ENCODE measurements at regions not wholly inside any gene's neighbourhood (a gene's known extent, or its start where the extent isn't known, plus 50 kb on each side); places are given as distances from the start of the nearest gene placed in this dataset.
"Not testable (repeated sequence)": the region's sequence is repeated elsewhere in the genome, so short reads cannot be mapped to it uniquely, and the experiment has no call there.

DNA sequence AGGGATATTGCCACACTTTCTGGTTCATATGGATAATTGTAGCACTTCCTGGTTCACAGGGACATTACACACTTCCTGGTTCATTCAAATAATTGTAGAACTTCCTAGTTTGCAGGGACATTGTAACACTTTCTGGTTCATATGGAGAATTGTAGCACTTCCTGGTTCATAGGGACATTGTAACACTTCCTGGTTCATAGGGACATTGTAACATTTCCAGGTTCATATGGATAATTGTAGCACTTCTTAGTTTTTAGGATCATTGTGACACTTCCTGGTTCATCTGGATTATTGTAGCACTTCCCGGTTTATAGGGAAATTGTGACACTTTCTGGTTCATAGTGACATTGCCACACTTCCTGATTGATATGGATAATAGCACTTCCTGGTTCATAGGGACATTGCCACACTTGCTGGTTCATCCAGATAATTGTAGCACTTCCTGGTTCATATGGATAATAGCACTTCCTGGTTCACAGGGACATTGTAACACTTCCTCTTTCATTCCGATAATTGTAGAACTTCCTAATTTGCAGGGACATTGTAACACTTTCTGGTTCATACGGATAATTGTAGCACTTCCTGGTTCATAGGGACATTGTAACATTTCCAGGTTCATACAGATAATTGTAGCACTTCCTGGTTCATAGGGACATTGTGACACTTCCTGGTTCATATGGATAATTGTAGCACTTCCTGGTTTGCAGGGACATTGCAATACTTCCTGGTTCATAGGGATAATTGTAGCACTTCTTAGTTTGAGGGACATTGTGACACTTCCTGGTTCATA is 59.2 kb upstream of the CD99 start:
- in situ Hi-C loops (cut with HindIII; ENCODE audit: low pct_unique_long_range_greater_than_20kb, low sequenced_read_pairs), result no loop called here
- Histone ChIP-seq H3K36me3 (ENCODE audit: control insufficient read depth, insufficient read depth, low read length) (no peaks in the 10 kb centered on the region), H3K4me1 (ENCODE audit: control insufficient read depth, insufficient read depth, low read length) (no peaks in the 10 kb centered on the region), H3K27me3 (ENCODE audit: control insufficient read depth, insufficient read depth, low read length) (no peaks in the 10 kb centered on the region), H3K27ac (ENCODE audit: low read length) (no peak overlapping the region), H3K4me3 (ENCODE audit: low read depth in 2 of 2, low read length in 2 of 2) (no peak overlapping the region), H3K9me3 (ENCODE audit: control insufficient read depth, insufficient read depth, low read depth, low read length) (no peaks in the 10 kb centered on the region; the same call in 1 of the 2 replicates)
- no TSS peak for BruUV-seq (replicated peaks)
- ATAC-seq (no peak), DNase-seq (ENCODE audit: low read depth, low spot score) (no peak)
- TF ChIP-seq TCF7L2 (IDR thresholded peaks at IDR 0.05; ENCODE audit: low read depth, low read length) (no peak), REST (IDR thresholded peaks at IDR 0.05; ENCODE audit: insufficient read depth in 1 of 2, low read depth in 2 of 2, low read length in 1 of 2) (no peak), SIN3A (IDR thresholded peaks at IDR 0.05; ENCODE audit: borderline replicate concordance, insufficient read depth, low read depth, low read length) (no peak), POLR2AphosphoS5 (IDR thresholded peaks at IDR 0.05; ENCODE audit: low read depth, low read length) (no peak), CTCF (IDR thresholded peaks at IDR 0.05) (no peak)
- POLR2A ChIA-PET, result no interaction called here
- intact Hi-C loops (cut with micrococcal nuclease; ENCODE audit: unreplicated experiment), result no loop called here
- CTCF ChIA-PET, result no interaction called here

DNA sequence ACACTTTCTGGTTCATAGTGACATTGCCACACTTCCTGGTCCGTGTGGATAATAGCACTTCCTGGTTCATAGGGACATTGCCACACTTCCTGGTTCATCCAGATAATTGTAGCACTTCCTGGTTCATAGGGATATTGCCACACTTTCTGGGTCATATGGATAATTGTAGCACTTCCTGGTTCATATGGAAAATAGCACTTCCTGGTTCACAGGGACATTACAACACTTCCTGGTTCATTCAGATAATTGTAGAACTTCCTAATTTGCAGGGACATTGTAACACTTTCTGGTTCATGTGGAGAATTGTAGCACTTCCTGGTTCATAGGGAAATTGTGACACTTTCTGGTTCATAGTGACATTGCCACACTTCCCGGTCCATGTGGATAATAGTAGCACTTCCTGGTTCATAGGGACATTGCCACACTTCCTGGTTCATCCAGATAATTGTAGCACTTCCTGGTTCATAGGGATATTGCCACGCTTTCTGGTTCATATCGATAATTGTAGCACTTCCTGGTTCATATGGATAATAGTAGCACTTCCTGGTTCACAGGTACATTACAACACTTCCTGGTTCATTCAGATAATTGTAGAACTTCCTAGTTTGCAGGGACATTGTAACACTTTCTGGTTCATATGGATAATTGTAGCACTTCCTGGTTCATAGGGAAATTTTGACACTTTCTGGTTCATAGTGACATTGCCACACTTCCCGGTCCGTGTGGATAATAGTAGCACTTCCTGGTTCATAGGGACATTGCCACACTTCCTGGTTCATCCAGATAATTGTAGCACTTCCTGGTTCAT is 60.0 kb upstream of the CD99 start:
- H3K36me3 ChIP-seq (ENCODE audit: control insufficient read depth, insufficient read depth, low read length); DNase-seq (ENCODE audit: low read depth, low spot score); H3K4me1 ChIP-seq (ENCODE audit: control insufficient read depth, insufficient read depth, low read length); BruUV-seq (replicated peaks); ATAC-seq; CTCF ChIA-PET; H3K4me3 ChIP-seq (ENCODE audit: low read depth in 2 of 2, low read length in 2 of 2); intact Hi-C loops (cut with micrococcal nuclease; ENCODE audit: unreplicated experiment); H3K9me3 ChIP-seq (ENCODE audit: control insufficient read depth, insufficient read depth, low read depth, low read length); H3K27ac ChIP-seq (ENCODE audit: low read length); H3K27me3 ChIP-seq (ENCODE audit: control insufficient read depth, insufficient read depth, low read length); in situ Hi-C loops (cut with HindIII; ENCODE audit: low pct_unique_long_range_greater_than_20kb, low sequenced_read_pairs); POLR2A ChIA-PET: not testable (repeated sequence)

DNA sequence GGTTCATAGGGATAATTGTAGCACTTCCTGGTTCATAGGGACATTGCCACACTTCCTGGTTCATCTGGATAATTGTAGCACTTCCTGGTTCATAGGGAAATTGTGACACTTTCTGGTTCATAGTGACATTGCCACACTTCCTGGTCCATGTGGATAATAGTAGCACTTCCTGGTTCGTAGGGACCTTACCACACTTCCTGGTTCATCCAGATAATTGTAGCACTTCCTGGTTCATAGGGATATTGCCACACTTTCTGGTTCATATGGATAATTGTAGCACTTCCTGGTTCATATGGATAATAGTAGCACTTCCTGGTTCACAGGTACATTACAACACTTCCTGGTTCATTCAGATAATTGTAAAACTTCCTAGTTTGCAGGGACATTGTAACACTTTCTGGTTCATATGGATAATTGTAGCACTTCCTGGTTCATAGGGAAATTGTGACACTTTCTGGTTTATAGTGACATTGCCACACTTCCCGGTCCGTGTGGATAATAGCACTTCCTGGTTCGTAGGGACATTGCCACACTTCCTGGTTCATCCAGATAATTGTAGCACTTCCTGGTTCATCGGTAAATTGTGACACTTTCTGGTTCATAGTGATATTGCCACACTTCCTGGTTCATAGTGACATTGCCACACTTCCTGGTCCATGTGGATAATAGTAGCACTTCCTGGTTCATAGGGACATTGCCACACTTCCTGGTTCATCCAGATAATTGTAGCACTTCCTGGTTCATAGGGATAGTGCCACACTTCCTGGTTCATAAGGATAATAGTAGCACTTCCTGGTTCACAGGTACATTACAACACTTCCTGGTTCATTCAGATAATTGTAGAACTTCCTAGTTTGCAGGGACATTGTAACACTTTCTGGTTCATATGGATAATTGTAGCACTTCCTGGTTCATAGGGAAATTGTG is 60.8 kb upstream of the CD99 start:
- H3K9me3 ChIP-seq (ENCODE audit: control insufficient read depth, insufficient read depth, low read depth, low read length); H3K27ac ChIP-seq (ENCODE audit: low read length); H3K4me1 ChIP-seq (ENCODE audit: control insufficient read depth, insufficient read depth, low read length); H3K4me3 ChIP-seq (ENCODE audit: low read depth in 2 of 2, low read length in 2 of 2); POLR2A ChIA-PET; ATAC-seq; H3K27me3 ChIP-seq (ENCODE audit: control insufficient read depth, insufficient read depth, low read length); H3K36me3 ChIP-seq (ENCODE audit: control insufficient read depth, insufficient read depth, low read length); in situ Hi-C loops (cut with HindIII; ENCODE audit: low pct_unique_long_range_greater_than_20kb, low sequenced_read_pairs); CTCF ChIA-PET; BruUV-seq (replicated peaks); intact Hi-C loops (cut with micrococcal nuclease; ENCODE audit: unreplicated experiment); DNase-seq (ENCODE audit: low read depth, low spot score): not testable (repeated sequence)
